CD4-positive, alpha-beta T cell (primary cell): ENCODE measurements at regions not wholly inside any gene's neighbourhood (a gene's known extent, or its start where the extent isn't known, plus 50 kb on each side); places are given as distances from the start of the nearest gene placed in this dataset.

ENCODE experiments used
- ATAC-seq: fragments of 200-7000 bp; cut with Tn5 transposase; one replicate; pipeline ENCODE4 v1.10.0; 2022; ENCODE audit warnings: mild to moderate bottlenecking; ENCODE audit not compliant: poor library complexity
- CTCF ChIA-PET: fragments of 350-600 bp; sonication (Branson Sonifier 250); formaldehyde crosslinking; loops from one replicate; lab custom pipeline; 2021; ENCODE audit warnings: antibody characterized with exemption, inconsistent platforms; lab: Charles Lee
- POLR2A ChIA-PET: fragments of 350-600 bp; sonication (Branson Sonifier 250); formaldehyde crosslinking; loops from one replicate; lab custom pipeline; 2021; ENCODE audit warnings: antibody characterized with exemption, inconsistent platforms; lab: Charles Lee
- DNase-seq, 14 experiments: peaks; one replicate each; pipeline ENCODE4 v3.0.0-alpha.2; 2013 to 2020; ENCODE audit warnings: mixed read lengths in 2 of 14
- H3K27ac ChIP-seq, 2 donors: one replicate each; pipeline versions ENCODE4 v1.5.1 to v1.7.0; 2013; ENCODE audit warnings: low read length in 2 of 2, low read depth in 1 of 2, mild to moderate bottlenecking in 1 of 2
- H3K27me3 ChIP-seq, 2 experiments: 1 replicate in 1 of 2; 2 replicates in 1 of 2; pipeline versions ENCODE4 v1.6.1 to v1.7.0; 2013; ENCODE audit warnings: low read length in 2 of 2, control low read depth in 1 of 2, mild to moderate bottlenecking in 1 of 2, moderate library complexity in 1 of 2; ENCODE audit not compliant: insufficient read depth in 2 of 2, control insufficient read depth in 1 of 2
- H3K36me3 ChIP-seq: one replicate; pipeline ENCODE4 v1.6.1; 2013; ENCODE audit warnings: low read length, control low read depth; ENCODE audit not compliant: insufficient read depth
- H3K4me1 ChIP-seq: one replicate; pipeline ENCODE4 v1.6.1; 2013; ENCODE audit warnings: low read length, control low read depth; ENCODE audit not compliant: insufficient read depth
- H3K4me3 ChIP-seq: one replicate; pipeline ENCODE4 v1.5.1; 2013; ENCODE audit warnings: mild to moderate bottlenecking, low read length, moderate library complexity
- H3K9me3 ChIP-seq, 2 experiments: 1 replicate in 1 of 2; 2 replicates in 1 of 2; pipeline versions ENCODE4 v1.6.1 to v1.7.0; 2013; ENCODE audit warnings: low read length in 2 of 2, mild to moderate bottlenecking in 2 of 2, control low read depth in 1 of 2, moderate library complexity in 1 of 2; ENCODE audit not compliant: control insufficient read depth in 1 of 2, insufficient read depth in 1 of 2
- H3K27ac Mint-ChIP-seq: one replicate; pipeline ENCODE4 v1.8.0; 2020; ENCODE audit warnings: mixed read lengths
- H3K27me3 Mint-ChIP-seq: one replicate; pipeline ENCODE4 v1.8.0; 2021; ENCODE audit warnings: mixed read lengths
- H3K36me3 Mint-ChIP-seq: one replicate; pipeline ENCODE4 v1.8.0; 2021; ENCODE audit warnings: low read depth, mixed read lengths
- H3K4me1 Mint-ChIP-seq: one replicate; pipeline ENCODE4 v1.8.0; 2021; ENCODE audit warnings: low read depth, mixed read lengths
- H3K4me3 Mint-ChIP-seq: one replicate; pipeline ENCODE4 v1.8.0; 2020; ENCODE audit warnings: mild to moderate bottlenecking, mixed read lengths
- H3K9me3 Mint-ChIP-seq: one replicate; pipeline ENCODE4 v1.8.0; 2020; ENCODE audit warnings: mixed read lengths
- intact Hi-C, 2 experiments: fragments of 100-400 bp; cut with DNase I in 1 of 2; cut with micrococcal nuclease in 1 of 2; formaldehyde crosslinking; loops; one replicate each; pipeline versions ENCODE4 v1.15.1 to v1.9.0; 2023 to 2025; cut with DNase I, micrococcal nuclease
- TF ChIP-seq, protein P1 (sequence below): fragments of 200-600 bp; IDR thresholded peaks from one replicate; pipeline ENCODE4 v1.8.0; 2022; ENCODE audit warnings: antibody characterized with exemption, mild to moderate bottlenecking

DNA sequence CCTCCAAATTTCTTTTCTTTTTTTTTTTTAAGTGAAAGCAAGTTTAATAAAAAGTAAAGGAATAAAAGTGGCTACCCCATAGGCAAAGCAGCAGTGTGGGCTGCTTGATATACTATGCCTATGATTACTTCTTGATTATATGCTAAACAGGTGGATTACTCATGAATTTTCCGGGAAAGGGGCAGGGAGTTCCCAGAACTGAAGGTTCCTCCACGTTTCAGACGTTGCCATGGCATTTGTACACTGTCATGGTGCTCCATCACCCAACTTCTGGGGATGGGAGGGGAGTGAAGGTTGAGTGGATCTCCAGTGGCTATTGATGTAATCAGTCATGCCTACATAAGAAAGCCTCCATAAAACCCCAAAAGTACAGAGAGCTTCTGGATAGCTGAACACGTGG, 176.2 kb downstream of the CYP26B1 start:
- H3K36me3 Mint-ChIP-seq = no peaks in the 10 kb centered on the region
- H3K9me3 ChIP-seq = no peaks in the 10 kb centered on the region
- no peaks in the 10 kb centered on the region for H3K4me1 Mint-ChIP-seq
- no peak for DNase-seq
- TF ChIP-seq, protein P1, sequence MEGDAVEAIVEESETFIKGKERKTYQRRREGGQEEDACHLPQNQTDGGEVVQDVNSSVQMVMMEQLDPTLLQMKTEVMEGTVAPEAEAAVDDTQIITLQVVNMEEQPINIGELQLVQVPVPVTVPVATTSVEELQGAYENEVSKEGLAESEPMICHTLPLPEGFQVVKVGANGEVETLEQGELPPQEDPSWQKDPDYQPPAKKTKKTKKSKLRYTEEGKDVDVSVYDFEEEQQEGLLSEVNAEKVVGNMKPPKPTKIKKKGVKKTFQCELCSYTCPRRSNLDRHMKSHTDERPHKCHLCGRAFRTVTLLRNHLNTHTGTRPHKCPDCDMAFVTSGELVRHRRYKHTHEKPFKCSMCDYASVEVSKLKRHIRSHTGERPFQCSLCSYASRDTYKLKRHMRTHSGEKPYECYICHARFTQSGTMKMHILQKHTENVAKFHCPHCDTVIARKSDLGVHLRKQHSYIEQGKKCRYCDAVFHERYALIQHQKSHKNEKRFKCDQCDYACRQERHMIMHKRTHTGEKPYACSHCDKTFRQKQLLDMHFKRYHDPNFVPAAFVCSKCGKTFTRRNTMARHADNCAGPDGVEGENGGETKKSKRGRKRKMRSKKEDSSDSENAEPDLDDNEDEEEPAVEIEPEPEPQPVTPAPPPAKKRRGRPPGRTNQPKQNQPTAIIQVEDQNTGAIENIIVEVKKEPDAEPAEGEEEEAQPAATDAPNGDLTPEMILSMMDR = no peak
- ChIA-PET POLR2A (no interaction called here), CTCF (no interaction called here)
- no peak overlapping the region for H3K4me3 Mint-ChIP-seq
- no peak overlapping the region for H3K4me3 ChIP-seq
- H3K27ac ChIP-seq = no peak overlapping the region
- intact Hi-C loops = no loop called here
- no peaks in the 10 kb centered on the region for H3K4me1 ChIP-seq
- H3K27me3 ChIP-seq = no peaks in the 10 kb centered on the region
- H3K9me3 Mint-ChIP-seq = no peaks in the 10 kb centered on the region
- H3K27me3 Mint-ChIP-seq = peaks cover 17% of the 10 kb centered on the region
- ATAC-seq = no peak
- no peaks in the 10 kb centered on the region for H3K36me3 ChIP-seq
- H3K27ac Mint-ChIP-seq = no peak overlapping the region

DNA sequence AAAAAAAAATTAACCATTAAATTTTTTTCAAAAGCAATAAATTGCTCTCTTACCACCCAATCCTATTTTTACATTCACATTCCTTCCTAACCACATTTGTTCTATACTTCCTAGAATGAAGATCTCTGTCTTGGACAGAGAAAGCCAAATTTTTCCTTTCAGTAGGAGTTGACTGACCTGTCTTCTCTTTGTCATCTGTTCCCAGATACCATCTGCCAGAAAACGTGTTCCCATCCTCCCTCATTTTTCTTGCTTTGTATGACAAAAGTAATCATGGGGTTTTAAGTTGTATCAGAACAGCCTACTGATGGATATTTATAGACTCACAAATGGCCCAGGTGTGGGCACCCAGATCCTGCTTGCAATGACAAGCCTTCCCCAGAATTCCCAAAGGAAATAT, 182.1 kb downstream of the CYP26B1 start:
- no peak overlapping the region for H3K4me3 Mint-ChIP-seq

DNA sequence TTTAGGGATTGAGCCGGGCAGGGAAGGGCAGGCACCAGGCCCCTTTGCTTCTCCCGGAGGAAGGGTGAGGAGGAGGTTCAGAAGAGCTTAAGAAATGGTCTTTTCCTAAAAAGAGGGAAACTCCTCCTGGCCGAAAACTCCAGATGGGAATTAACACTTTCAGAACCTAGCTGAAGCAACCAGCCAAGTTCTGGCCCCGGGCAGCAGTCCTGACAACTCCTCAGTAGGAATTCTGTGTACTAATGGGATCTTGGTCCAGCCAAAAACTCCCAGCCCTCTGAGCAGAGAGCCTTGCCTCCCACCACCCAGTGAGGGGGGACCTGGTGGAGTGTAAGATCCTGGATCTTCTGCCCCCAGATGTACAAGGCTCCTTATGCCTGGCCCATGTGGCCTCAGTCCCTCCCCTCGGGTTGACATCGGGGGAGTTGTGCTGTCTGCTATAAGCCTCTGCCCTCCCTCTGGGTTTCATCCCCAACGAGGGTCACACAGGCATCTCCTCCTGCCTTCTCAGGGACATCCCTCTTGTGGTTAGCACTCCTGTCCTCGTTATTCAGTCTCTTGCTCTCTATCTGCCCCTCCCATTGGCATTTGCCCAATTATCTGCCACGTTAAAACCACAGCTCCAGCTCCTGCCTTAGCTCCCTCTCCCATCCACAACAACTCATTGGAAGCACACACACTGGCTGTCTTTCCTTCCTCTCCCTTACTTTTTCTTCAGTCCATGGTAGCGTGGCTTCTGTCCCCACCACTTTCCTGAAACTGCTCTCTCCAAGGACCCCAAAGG, 184.6 kb downstream of the CYP26B1 start:
- no peaks in the 10 kb centered on the region for H3K4me1 ChIP-seq
- no peaks in the 10 kb centered on the region for H3K36me3 Mint-ChIP-seq
- no peaks in the 10 kb centered on the region for H3K4me1 Mint-ChIP-seq
- peaks cover 4% of the 10 kb centered on the region for H3K9me3 Mint-ChIP-seq
- H3K4me3 Mint-ChIP-seq = no peak overlapping the region
- DNase-seq (no peak), ATAC-seq (no peak)
- intact Hi-C loops = no loop called here
- H3K27ac ChIP-seq = no peak overlapping the region
- TF ChIP-seq, protein P1 = no peak
- H3K36me3 ChIP-seq = no peaks in the 10 kb centered on the region
- peaks cover 0 to 5% of the 10 kb centered on the region in 2 experiments for H3K9me3 ChIP-seq
- CTCF ChIA-PET = no interaction called here
- peaks cover 4% of the 10 kb centered on the region for H3K27me3 Mint-ChIP-seq
- POLR2A ChIA-PET = no interaction called here
- H3K27ac Mint-ChIP-seq = no peak overlapping the region
- H3K27me3 ChIP-seq = peaks cover 0 to 3% of the 10 kb centered on the region in 2 experiments
- no peak overlapping the region for H3K4me3 ChIP-seq

More for the DNA sequence above, 182.1 kb downstream of the CYP26B1 start:
- peaks cover 0 to 3% of the 10 kb centered on the region in 2 experiments for H3K27me3 ChIP-seq
- Mint-ChIP-seq H3K36me3 (no peaks in the 10 kb centered on the region), H3K9me3 (no peaks in the 10 kb centered on the region), H3K27ac (no peak overlapping the region), H3K27me3 (peaks cover 4% of the 10 kb centered on the region), H3K4me1 (no peaks in the 10 kb centered on the region)
- DNase-seq (no peak), ATAC-seq (no peak)
- intact Hi-C loops = no loop called here
- ChIA-PET POLR2A (no interaction called here), CTCF (no interaction called here)
- no peaks in the 10 kb centered on the region for H3K4me1 ChIP-seq
- no peak overlapping the region for H3K4me3 ChIP-seq
- peaks cover 0 to 5% of the 10 kb centered on the region in 2 experiments for H3K9me3 ChIP-seq
- TF ChIP-seq, protein P1 = no peak
- no peak overlapping the region for H3K27ac ChIP-seq
- no peaks in the 10 kb centered on the region for H3K36me3 ChIP-seq
